KMS-11 (cell line): ENCODE measurements at regions not wholly inside any gene's neighbourhood (a gene's known extent, or its start where the extent isn't known, plus 50 kb on each side); places are given as distances from the start of the nearest gene placed in this dataset.

Experiments
- H2AFZ ChIP-seq: fragments of 200-600 bp; sonication (generic); 2 replicates; pipeline ENCODE4 v1.6.1; 2016; ENCODE audit warnings: antibody characterized with exemption, mixed run types, low read depth
- H3K27ac ChIP-seq: fragments of 200-600 bp; sonication (generic); 2 replicates; pipeline ENCODE4 v1.6.1; 2016; ENCODE audit warnings: mild to moderate bottlenecking, mixed run types
- H3K27me3 ChIP-seq: fragments of 200-600 bp; sonication (generic); 2 replicates; pipeline ENCODE4 v1.6.1; 2017; ENCODE audit warnings: mild to moderate bottlenecking, low read depth, mixed run types, moderate library complexity; ENCODE audit not compliant: insufficient read depth
- H3K36me3 ChIP-seq: fragments of 200-600 bp; sonication (generic); 2 replicates; pipeline ENCODE4 v1.6.1; 2017; ENCODE audit warnings: mild to moderate bottlenecking, mixed run types; ENCODE audit not compliant: insufficient read depth
- H3K4me1 ChIP-seq: fragments of 200-600 bp; sonication (generic); 2 replicates; pipeline ENCODE4 v1.6.1; 2016; ENCODE audit warnings: mild to moderate bottlenecking, low read depth, mixed run types; ENCODE audit not compliant: poor library complexity, severe bottlenecking
- H3K4me2 ChIP-seq: fragments of 200-600 bp; sonication (generic); 2 replicates; pipeline ENCODE4 v1.7.0; 2016; ENCODE audit warnings: mild to moderate bottlenecking, mixed run types
- H3K4me3 ChIP-seq: fragments of 200-600 bp; sonication (generic); IDR thresholded peaks from 2 replicates; pipeline ENCODE4 v1.6.1; 2017; ENCODE audit warnings: low read depth, low read length, mixed read lengths; ENCODE audit not compliant: insufficient read depth
- H3K79me2 ChIP-seq: fragments of 200-600 bp; sonication (generic); 2 replicates; pipeline ENCODE4 v1.6.1; 2016; ENCODE audit warnings: low read depth, mixed run types; ENCODE audit not compliant: insufficient read depth
- H3K9ac ChIP-seq: fragments of 200-600 bp; sonication (generic); 2 replicates; pipeline ENCODE4 v1.6.1; 2016; ENCODE audit warnings: mild to moderate bottlenecking, mixed run types
- H4K20me1 ChIP-seq: fragments of 200-600 bp; sonication (generic); 2 replicates; pipeline ENCODE4 v1.6.1; 2016; ENCODE audit warnings: mild to moderate bottlenecking, mixed run types; ENCODE audit not compliant: insufficient read depth
- CTCF ChIP-seq: fragments of 200-600 bp; sonication (generic); conservative IDR thresholded peaks from 2 replicates; pipeline ENCODE4 v1.6.1; 2017; ENCODE audit warnings: low read depth, mild to moderate bottlenecking, antibody characterized with exemption, low read length, moderate library complexity, mixed read lengths

- Histone ChIP-seq H3K4me1 (no peaks in the 10 kb centered on the region), H3K4me3 (no peak overlapping the region), H3K36me3 (no peaks in the 10 kb centered on the region), H3K9ac (no peak overlapping the region), H2AFZ (no peak overlapping the region), H3K27me3 (no peaks in the 10 kb centered on the region), H3K4me2 (no peak overlapping the region), H3K79me2 (no peaks in the 10 kb centered on the region), H3K27ac (no peak overlapping the region), H4K20me1 (no peaks in the 10 kb centered on the region)
- no peak for TF ChIP-seq CTCF
Observed at GRCh38 chr1:59026472-59026948, 242.7 kb upstream of the JUN start.

DNA sequence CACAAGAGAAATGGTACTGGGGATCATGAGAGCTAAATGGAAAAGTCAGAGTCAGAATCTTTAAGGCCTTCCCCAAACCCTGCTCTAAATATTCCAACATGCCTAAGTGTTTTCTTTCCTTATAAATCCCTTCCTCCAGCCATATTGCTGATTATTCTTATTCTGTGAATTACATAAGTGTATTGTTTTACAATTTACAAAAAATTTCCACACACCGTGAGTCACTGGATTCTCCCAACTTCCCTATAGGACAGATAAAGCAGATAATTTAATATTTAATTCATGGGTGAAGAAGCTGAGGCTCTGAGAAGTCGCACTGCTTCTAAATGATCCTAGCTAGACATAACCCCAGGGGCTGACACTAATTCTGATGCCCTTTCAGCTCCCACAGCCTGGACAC is 243.3 kb upstream of the JUN start:
- Histone ChIP-seq H3K4me3 (no peak overlapping the region), H3K27me3 (no peaks in the 10 kb centered on the region), H3K4me1 (no peaks in the 10 kb centered on the region), H3K27ac (no peak overlapping the region), H3K4me2 (no peak overlapping the region), H3K36me3 (no peaks in the 10 kb centered on the region), H2AFZ (no peak overlapping the region), H3K9ac (no peak overlapping the region), H4K20me1 (no peaks in the 10 kb centered on the region), H3K79me2 (no peaks in the 10 kb centered on the region)
- TF ChIP-seq CTCF, result no peak

DNA sequence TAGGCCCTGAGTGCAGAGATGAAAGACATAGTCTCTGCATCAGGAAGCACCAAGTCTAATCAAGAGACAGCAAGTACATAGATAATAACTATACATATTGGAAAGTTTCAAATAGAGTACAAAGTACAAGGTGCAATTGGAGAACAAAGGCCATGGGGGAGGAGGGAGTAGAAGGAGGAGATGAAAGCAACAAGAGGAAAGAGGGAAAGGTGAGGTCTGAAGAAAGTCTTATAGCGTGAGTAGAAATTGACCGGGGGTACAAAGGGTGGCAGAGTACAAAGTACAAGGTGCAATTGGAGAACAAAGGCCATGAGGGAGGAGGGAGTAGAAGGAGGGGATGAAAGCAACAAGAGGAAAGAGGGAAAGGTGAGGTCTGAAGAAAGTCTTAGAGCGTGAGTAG is 244.2 kb upstream of the JUN start:
- no peak for TF ChIP-seq CTCF
- Histone ChIP-seq H3K27me3 (no peaks in the 10 kb centered on the region), H3K9ac (no peak overlapping the region), H3K4me2 (no peak overlapping the region), H3K4me3 (no peak overlapping the region), H2AFZ (no peak overlapping the region), H3K79me2 (no peaks in the 10 kb centered on the region), H3K4me1 (no peaks in the 10 kb centered on the region), H3K36me3 (no peaks in the 10 kb centered on the region), H4K20me1 (no peaks in the 10 kb centered on the region), H3K27ac (no peak overlapping the region)

- Histone ChIP-seq H4K20me1 (no peaks in the 10 kb centered on the region), H3K79me2 (no peaks in the 10 kb centered on the region), H3K27ac (no peak overlapping the region), H3K9ac (no peak overlapping the region), H3K4me1 (no peaks in the 10 kb centered on the region), H3K27me3 (no peaks in the 10 kb centered on the region), H2AFZ (no peak overlapping the region), H3K36me3 (no peaks in the 10 kb centered on the region), H3K4me2 (no peak overlapping the region), H3K4me3 (no peak overlapping the region)
- no peak for TF ChIP-seq CTCF
Observed at GRCh38 chr1:59029411-59030167, 245.7 kb upstream of the JUN start.
